GM19372 (cell line): ENCODE measurements at regions not wholly inside any gene's neighbourhood (a gene's known extent, or its start where the extent isn't known, plus 50 kb on each side); places are given as distances from the start of the nearest gene placed in this dataset.

ENCODE experiments used
- ATAC-seq: cut with Tn5 transposase; IDR thresholded peaks from one replicate; pipeline ENCODE4 v1.9.1; 2021; ENCODE audit warnings: mild to moderate bottlenecking, low read depth, moderate library complexity; ENCODE audit not compliant: unreplicated experiment

GRCh38 chr4:187027272-187027671, 303.6 kb upstream of the FAT1 start:
- ATAC-seq, result no peak

GRCh38 chr4:187042251-187042650, 318.6 kb upstream of the FAT1 start:
- ATAC-seq, result no peak

GRCh38 chr4:187046471-187046870, 322.8 kb upstream of the FAT1 start:
- ATAC-seq, result no peak

GRCh38 chr4:187059021-187059420, 335.4 kb upstream of the FAT1 start:
- no peak for ATAC-seq

- ATAC-seq, result no peak
These were observed 336.2 kb upstream of the FAT1 start for GRCh38 chr4:187059895-187060294.

GRCh38 chr4:187060551-187060950, 336.9 kb upstream of the FAT1 start:
- no peak for ATAC-seq

- no peak for ATAC-seq
These were observed 339.6 kb upstream of the FAT1 start for GRCh38 chr4:187063251-187063650.

GRCh38 chr4:187064033-187064432, 340.4 kb upstream of the FAT1 start:
- ATAC-seq, result no peak

GRCh38 chr4:187065396-187065795, 341.7 kb upstream of the FAT1 start:
- ATAC-seq, result no peak

GRCh38 chr4:187065806-187066205, 342.1 kb upstream of the FAT1 start:
- ATAC-seq, result no peak

GRCh38 chr4:187069398-187069797, 345.7 kb upstream of the FAT1 start:
- no peak for ATAC-seq

- no peak for ATAC-seq
These were observed 346.5 kb upstream of the FAT1 start for GRCh38 chr4:187070158-187070557.

GRCh38 chr4:187070740-187071139, 347.1 kb upstream of the FAT1 start:
- ATAC-seq, result no peak

- ATAC-seq, result no peak
These were observed 348.4 kb upstream of the FAT1 start for GRCh38 chr4:187071946-187072600.

GRCh38 chr4:187073820-187074219, 350.2 kb upstream of the FAT1 start:
- ATAC-seq, result no peak

GRCh38 chr4:187075514-187075913, 351.9 kb upstream of the FAT1 start:
- ATAC-seq, result no peak

GRCh38 chr4:187077744-187078401, 354.2 kb upstream of the FAT1 start:
- no peak for ATAC-seq

GRCh38 chr4:187084701-187085100, 361.0 kb upstream of the FAT1 start:
- ATAC-seq, result no peak

GRCh38 chr4:187085339-187085738, 361.7 kb upstream of the FAT1 start:
- no peak for ATAC-seq

- no peak for ATAC-seq
These were observed 362.5 kb upstream of the FAT1 start for GRCh38 chr4:187086151-187086550.

GRCh38 chr4:187088070-187088799, 364.6 kb upstream of the FAT1 start:
- no peak for ATAC-seq

- ATAC-seq, result no peak
These were observed 366.7 kb upstream of the FAT1 start for GRCh38 chr4:187090401-187090800.
